ENCODE measurements at regions not wholly inside any gene's neighbourhood (a gene's known extent, or its start where the extent isn't known, plus 50 kb on each side); places are given as distances from the start of the nearest gene placed in this dataset.

- TF ChIP-seq CTCF (IDR thresholded peaks at IDR 0.05) (no peak), POLR2A (IDR thresholded peaks at IDR 0.05) (no peak)
Observed at GRCh38 chr1:38525343-38526043, 334.1 kb downstream of the RRAGC start.
